Activated CD8-positive, alpha-beta memory T cell treated with anti-CD3 and anti-CD28 coated beads for 4 hours (primary cell): ENCODE measurements at regions not wholly inside any gene's neighbourhood (a gene's known extent, or its start where the extent isn't known, plus 50 kb on each side); places are given as distances from the start of the nearest gene placed in this dataset.
"Not testable (repeated sequence)": the region's sequence is repeated elsewhere in the genome, so short reads cannot be mapped to it uniquely, and the experiment has no call there.

Experiments used
- DNase-seq, 2 donors: peaks; one replicate each; pipeline ENCODE4 v3.0.0-alpha.2; 2020; ENCODE audit warnings: low read depth in 2 of 2

GRCh38 chr2:147197754-147198483 lies 646.9 kb upstream of the ACVR2A start:
- no peak for DNase-seq

- peak in 1 of 2 donors; percentile 44 for DNase-seq
Measured at GRCh38 chr2:147182260-147182659, 662.6 kb upstream of the ACVR2A start.

- no peak for DNase-seq
Measured at GRCh38 chr2:147181351-147182029, 663.3 kb upstream of the ACVR2A start.

- DNase-seq, result no peak
Measured at GRCh38 chr2:147177071-147177857, 667.6 kb upstream of the ACVR2A start.

- DNase-seq, result no peak
Measured at GRCh38 chr2:147174824-147175254, 670.0 kb upstream of the ACVR2A start.

GRCh38 chr2:147173798-147174197 lies 671.0 kb upstream of the ACVR2A start:
- DNase-seq, result no peak

GRCh38 chr2:147173189-147173581 lies 671.6 kb upstream of the ACVR2A start:
- no peak for DNase-seq

- no peak for DNase-seq
Measured at GRCh38 chr2:147172493-147173188, 672.2 kb upstream of the ACVR2A start.

GRCh38 chr2:147171941-147172340 lies 672.9 kb upstream of the ACVR2A start:
- no peak for DNase-seq

- no peak for DNase-seq
Measured at GRCh38 chr2:147170932-147171331, 673.9 kb upstream of the ACVR2A start.

GRCh38 chr2:147165697-147166382 lies 679.0 kb upstream of the ACVR2A start:
- no peak for DNase-seq

GRCh38 chr2:147164563-147164962 lies 680.3 kb upstream of the ACVR2A start:
- DNase-seq, result no peak

- DNase-seq, result no peak
Measured at GRCh38 chr2:147161746-147162145, 683.1 kb upstream of the ACVR2A start.

GRCh38 chr2:147156970-147157369 lies 687.9 kb upstream of the ACVR2A start:
- no peak for DNase-seq

- DNase-seq, result no peak
Measured at GRCh38 chr2:147150241-147150635, 694.6 kb upstream of the ACVR2A start.

- no peak for DNase-seq
Measured at GRCh38 chr2:147149575-147150240, 695.1 kb upstream of the ACVR2A start.

GRCh38 chr2:147147802-147148201 lies 697.0 kb upstream of the ACVR2A start:
- DNase-seq, result no peak

GRCh38 chr2:147141930-147142329 lies 702.9 kb upstream of the ACVR2A start:
- DNase-seq, result no peak

GRCh38 chr2:147139732-147140131 lies 705.1 kb upstream of the ACVR2A start:
- not testable (repeated sequence) for DNase-seq

GRCh38 chr2:147137711-147138110 lies 707.1 kb upstream of the ACVR2A start:
- no peak for DNase-seq

- no peak for DNase-seq
Measured at GRCh38 chr2:147135376-147135775, 709.5 kb upstream of the ACVR2A start.
